Chondrocyte (in vitro differentiated cells): ENCODE measurements at regions not wholly inside any gene's neighbourhood (a gene's known extent, or its start where the extent isn't known, plus 50 kb on each side); places are given as distances from the start of the nearest gene placed in this dataset.

Experiments used
- DNase-seq: peaks from one replicate; pipeline ENCODE4 v3.0.0; 2021; ENCODE audit warnings: mixed read lengths, low spot score
- H3K27ac Mint-ChIP-seq: one replicate; pipeline ENCODE4 v1.8.0; 2021; ENCODE audit warnings: mild to moderate bottlenecking, moderate library complexity, mixed read lengths; ENCODE audit not compliant: unreplicated experiment
- H3K27me3 Mint-ChIP-seq: 2 replicates; pipeline ENCODE4 v1.8.0; 2021; ENCODE audit warnings: low read depth, mixed read lengths
- H3K36me3 Mint-ChIP-seq: 2 replicates; pipeline ENCODE4 v1.8.0; 2021; ENCODE audit warnings: low read depth, mixed read lengths
- H3K4me1 Mint-ChIP-seq: 2 replicates; pipeline ENCODE4 v1.8.0; 2021; ENCODE audit warnings: low read depth, mild to moderate bottlenecking, mixed read lengths
- H3K4me3 Mint-ChIP-seq: one replicate; pipeline ENCODE4 v1.8.0; 2021; ENCODE audit warnings: mild to moderate bottlenecking, moderate library complexity, mixed read lengths; ENCODE audit not compliant: unreplicated experiment
- H3K9me3 Mint-ChIP-seq: 2 replicates; pipeline ENCODE4 v1.8.0; 2021; ENCODE audit warnings: low read depth, mixed read lengths
- CTCF ChIP-seq: fragments of 200-600 bp; sonication (generic); IDR thresholded peaks from 2 replicates; pipeline ENCODE4 v1.5.0; 2021; ENCODE audit warnings: antibody characterized with exemption, mild to moderate bottlenecking, moderate library complexity

- Mint-ChIP-seq H3K27ac (no peak overlapping the region), H3K9me3 (peaks cover 7% of the 10 kb centered on the region), H3K4me3 (no peak overlapping the region), H3K36me3 (peaks cover 2% of the 10 kb centered on the region), H3K27me3 (no peaks in the 10 kb centered on the region), H3K4me1 (no peaks in the 10 kb centered on the region)
- no peak for DNase-seq
- TF ChIP-seq CTCF: no peak
Observed at GRCh38 chr10:43983405-43983804, 334.7 kb upstream of the ZNF32 start.

- Mint-ChIP-seq H3K4me1 (no peaks in the 10 kb centered on the region), H3K4me3 (no peak overlapping the region), H3K36me3 (peaks cover 2% of the 10 kb centered on the region), H3K9me3 (peaks cover 3% of the 10 kb centered on the region), H3K27ac (no peak overlapping the region), H3K27me3 (no peaks in the 10 kb centered on the region)
- no peak for DNase-seq
- TF ChIP-seq CTCF: no peak
Observed at GRCh38 chr10:43982250-43982649, 333.6 kb upstream of the ZNF32 start.

- no peaks in the 10 kb centered on the region for H3K36me3 Mint-ChIP-seq
- no peaks in the 10 kb centered on the region for H3K4me1 Mint-ChIP-seq
- DNase-seq: no peak
- no peak for TF ChIP-seq CTCF
- no peak overlapping the region for H3K4me3 Mint-ChIP-seq
- no peaks in the 10 kb centered on the region for H3K27me3 Mint-ChIP-seq
- no peaks in the 10 kb centered on the region for H3K9me3 Mint-ChIP-seq
- no peak overlapping the region for H3K27ac Mint-ChIP-seq
Observed at GRCh38 chr10:43981696-43982095, 333.0 kb upstream of the ZNF32 start.

- H3K9me3 Mint-ChIP-seq: no peaks in the 10 kb centered on the region
- no peak for DNase-seq
- H3K4me1 Mint-ChIP-seq: no peaks in the 10 kb centered on the region
- no peak overlapping the region for H3K4me3 Mint-ChIP-seq
- no peaks in the 10 kb centered on the region for H3K36me3 Mint-ChIP-seq
- H3K27ac Mint-ChIP-seq: no peak overlapping the region
- no peak for TF ChIP-seq CTCF
- H3K27me3 Mint-ChIP-seq: no peaks in the 10 kb centered on the region
Observed at GRCh38 chr10:43981232-43981631, 332.6 kb upstream of the ZNF32 start.

- Mint-ChIP-seq H3K27ac (no peak overlapping the region), H3K4me1 (no peaks in the 10 kb centered on the region), H3K27me3 (no peaks in the 10 kb centered on the region), H3K9me3 (no peaks in the 10 kb centered on the region), H3K4me3 (no peak overlapping the region), H3K36me3 (no peaks in the 10 kb centered on the region)
- no peak for TF ChIP-seq CTCF
- DNase-seq: no peak
Observed at GRCh38 chr10:43980715-43981114, 332.0 kb upstream of the ZNF32 start.
